ENCODE measurements at regions not wholly inside any gene's neighbourhood (a gene's known extent, or its start where the extent isn't known, plus 50 kb on each side); places are given as distances from the start of the nearest gene placed in this dataset.

DNA sequence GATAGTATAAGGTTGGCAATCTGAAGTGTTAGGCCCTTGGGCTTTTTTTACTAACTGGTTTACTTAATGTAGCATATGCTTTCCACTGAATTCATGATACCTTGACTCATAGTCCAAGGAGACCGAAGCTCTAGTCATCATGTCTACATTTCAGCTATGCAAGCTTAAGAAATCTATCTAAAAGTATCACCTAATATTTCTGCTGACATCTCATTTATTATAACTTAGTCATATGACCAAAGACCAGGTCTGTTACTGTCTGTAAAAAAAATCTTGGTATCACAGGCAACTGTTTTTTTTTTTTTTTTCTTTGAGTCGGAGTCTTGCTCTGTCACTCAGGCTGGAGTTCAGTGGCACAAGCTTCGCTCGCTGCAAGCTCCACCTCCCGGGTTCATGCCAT, 814.0 kb upstream of the NDST4 start:
- TF ChIP-seq POLR2A (IDR thresholded peaks at IDR 0.05) (no peak), POLR2AphosphoS5 (IDR thresholded peaks at IDR 0.05) (no peak)
- TF ChIP-seq, protein P1, sequence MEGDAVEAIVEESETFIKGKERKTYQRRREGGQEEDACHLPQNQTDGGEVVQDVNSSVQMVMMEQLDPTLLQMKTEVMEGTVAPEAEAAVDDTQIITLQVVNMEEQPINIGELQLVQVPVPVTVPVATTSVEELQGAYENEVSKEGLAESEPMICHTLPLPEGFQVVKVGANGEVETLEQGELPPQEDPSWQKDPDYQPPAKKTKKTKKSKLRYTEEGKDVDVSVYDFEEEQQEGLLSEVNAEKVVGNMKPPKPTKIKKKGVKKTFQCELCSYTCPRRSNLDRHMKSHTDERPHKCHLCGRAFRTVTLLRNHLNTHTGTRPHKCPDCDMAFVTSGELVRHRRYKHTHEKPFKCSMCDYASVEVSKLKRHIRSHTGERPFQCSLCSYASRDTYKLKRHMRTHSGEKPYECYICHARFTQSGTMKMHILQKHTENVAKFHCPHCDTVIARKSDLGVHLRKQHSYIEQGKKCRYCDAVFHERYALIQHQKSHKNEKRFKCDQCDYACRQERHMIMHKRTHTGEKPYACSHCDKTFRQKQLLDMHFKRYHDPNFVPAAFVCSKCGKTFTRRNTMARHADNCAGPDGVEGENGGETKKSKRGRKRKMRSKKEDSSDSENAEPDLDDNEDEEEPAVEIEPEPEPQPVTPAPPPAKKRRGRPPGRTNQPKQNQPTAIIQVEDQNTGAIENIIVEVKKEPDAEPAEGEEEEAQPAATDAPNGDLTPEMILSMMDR (IDR thresholded peaks at IDR 0.05): no peak
